ENCODE measurements at regions not wholly inside any gene's neighbourhood (a gene's known extent, or its start where the extent isn't known, plus 50 kb on each side); places are given as distances from the start of the nearest gene placed in this dataset.

DNA sequence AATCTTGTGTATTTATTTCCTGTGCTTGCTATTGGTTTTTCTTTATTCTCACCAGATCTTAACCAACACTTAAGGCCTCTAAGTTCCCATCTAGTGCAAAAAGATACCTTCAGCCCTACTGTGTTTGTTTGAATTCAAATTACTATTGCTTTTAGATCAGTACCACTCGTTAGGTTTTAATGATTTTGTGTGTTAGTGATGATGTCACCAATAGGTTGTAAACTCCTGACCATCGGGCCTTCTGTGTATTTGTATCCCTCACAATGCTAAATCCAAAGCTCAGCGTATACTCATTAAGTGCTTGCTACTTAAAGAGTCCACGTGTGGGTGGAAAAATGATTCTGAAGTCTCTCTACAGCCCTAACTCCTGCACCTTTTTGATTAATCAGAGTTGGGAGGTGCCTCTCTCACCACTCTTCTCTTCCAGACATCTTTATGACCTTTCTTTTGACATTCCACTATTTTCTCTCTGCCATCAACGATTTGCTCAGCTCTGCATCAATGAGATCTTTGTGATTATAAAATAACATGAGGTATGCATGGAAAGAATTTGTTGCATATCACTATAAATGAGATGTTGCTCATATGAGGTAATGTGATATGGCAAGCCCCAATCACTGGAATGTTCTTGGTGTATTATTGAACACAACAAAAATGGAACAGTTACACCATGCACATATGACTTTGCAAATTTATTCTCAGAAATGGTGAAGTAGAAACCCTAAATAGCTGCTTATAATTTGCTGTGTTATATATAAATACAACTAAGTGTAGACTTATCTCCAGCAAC is 55.1 kb upstream of the LAMA2 start:
- Mint-ChIP-seq H3K36me3 (no peaks in the 10 kb centered on the region), H3K4me3 (no peak overlapping the region), H3K4me1 (no peaks in the 10 kb centered on the region), H3K9me3 (no peaks in the 10 kb centered on the region), H3K27ac (no peak overlapping the region), H3K27me3 (peaks cover 3% of the 10 kb centered on the region)
- POLR2A ChIA-PET, result no interaction called here
- DNase-seq (no peak), ATAC-seq (ENCODE audit: low read depth) (no peak)

DNA sequence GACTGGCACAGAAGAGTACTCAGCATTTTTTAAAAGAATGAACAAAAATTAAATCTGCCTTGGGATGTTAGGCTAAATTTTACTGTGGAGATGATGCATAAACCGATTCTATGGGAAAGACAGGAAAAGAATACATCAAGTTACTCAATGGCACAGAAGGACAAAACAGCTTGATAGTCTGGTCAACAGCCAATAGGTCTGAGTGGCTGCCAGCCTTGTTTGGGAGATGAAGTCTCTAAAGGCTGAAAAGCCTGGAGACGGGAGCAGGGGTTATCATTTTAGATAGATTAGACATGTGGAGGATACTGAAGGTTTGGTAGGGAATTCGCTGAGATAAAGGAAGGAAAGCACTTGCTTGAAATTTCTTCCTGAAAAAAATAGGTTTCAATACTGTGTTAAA is 56.3 kb upstream of the LAMA2 start:
- Mint-ChIP-seq H3K4me1 (no peaks in the 10 kb centered on the region), H3K27me3 (peaks cover 8% of the 10 kb centered on the region), H3K36me3 (no peaks in the 10 kb centered on the region), H3K4me3 (no peak overlapping the region), H3K27ac (no peak overlapping the region), H3K9me3 (no peaks in the 10 kb centered on the region)
- ATAC-seq (ENCODE audit: low read depth), result no peak
- POLR2A ChIA-PET, result no interaction called here
- DNase-seq, result no peak

DNA sequence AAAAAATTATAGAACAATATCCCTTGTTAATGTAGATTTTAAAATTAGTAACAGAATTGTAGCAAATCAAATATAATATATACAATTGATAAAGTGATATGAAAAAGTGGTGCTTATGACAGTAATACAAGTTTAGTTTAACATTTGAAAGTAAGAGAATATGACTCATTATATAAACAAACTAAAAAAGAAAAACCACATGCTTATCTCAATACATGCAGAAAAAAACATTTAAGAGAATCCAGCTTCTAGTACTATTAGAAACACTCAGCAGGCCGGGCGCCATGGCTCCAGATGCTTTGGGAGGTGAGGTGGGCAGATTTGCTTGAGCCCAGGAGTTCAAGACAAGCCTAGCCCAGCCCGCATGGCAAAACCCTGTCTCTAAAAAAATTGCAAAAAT is 60.7 kb upstream of the LAMA2 start:
- Mint-ChIP-seq H3K9me3 (no peaks in the 10 kb centered on the region), H3K4me1 (no peaks in the 10 kb centered on the region), H3K36me3 (no peaks in the 10 kb centered on the region), H3K27ac (no peak overlapping the region), H3K27me3 (peaks cover 9% of the 10 kb centered on the region), H3K4me3 (no peak overlapping the region)
- no peak for DNase-seq
- no peak for ATAC-seq (ENCODE audit: low read depth)
- POLR2A ChIA-PET, result no interaction called here

DNA sequence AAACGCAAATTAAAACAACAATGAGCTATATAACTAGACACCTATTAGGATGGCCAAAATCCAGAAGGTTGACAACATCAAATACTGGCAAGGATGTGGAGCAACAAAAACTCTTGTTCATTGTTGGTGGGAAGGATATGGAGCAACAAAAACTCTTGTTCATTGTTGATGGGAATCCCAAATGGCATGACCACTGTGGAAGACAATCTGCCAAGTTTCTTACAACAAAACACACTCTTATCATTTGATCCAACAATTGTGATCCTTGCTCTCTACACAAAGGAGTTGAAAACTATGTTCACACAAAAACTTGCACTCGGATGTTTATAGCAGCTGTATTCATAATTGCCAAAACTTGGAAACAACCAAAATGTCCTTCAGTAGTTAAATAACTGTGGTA is 61.8 kb upstream of the LAMA2 start:
- peaks cover 11% of the 10 kb centered on the region for H3K27me3 Mint-ChIP-seq
- POLR2A ChIA-PET, result no interaction called here

DNA sequence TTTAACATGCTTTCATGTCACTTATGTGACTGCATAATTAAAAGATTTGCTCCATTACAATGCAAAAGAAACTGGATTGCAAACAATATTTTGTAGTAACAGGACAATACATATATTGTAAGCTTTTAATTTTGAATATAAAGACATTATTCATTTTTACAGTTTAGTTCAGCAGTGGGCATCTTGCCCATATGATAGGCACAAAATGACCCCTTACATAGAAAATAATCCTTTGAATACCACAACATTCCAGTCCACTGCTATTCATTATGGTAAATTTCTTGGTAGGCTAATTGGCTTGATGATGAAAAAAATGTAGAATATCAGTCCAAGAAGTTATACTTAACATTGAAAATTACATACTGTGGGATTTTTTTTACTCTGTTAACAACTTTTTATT is 74.1 kb upstream of the LAMA2 start:
- POLR2A ChIA-PET, result no interaction called here
- DNase-seq, result no peak
- Mint-ChIP-seq H3K27ac (no peak overlapping the region), H3K9me3 (no peaks in the 10 kb centered on the region), H3K36me3 (no peaks in the 10 kb centered on the region), H3K27me3 (peaks cover 8% of the 10 kb centered on the region), H3K4me3 (no peak overlapping the region), H3K4me1 (no peaks in the 10 kb centered on the region)
- no peak for ATAC-seq (ENCODE audit: low read depth)

More for the DNA sequence above, 61.8 kb upstream of the LAMA2 start:
- Mint-ChIP-seq H3K4me3 (no peak overlapping the region), H3K27ac (no peak overlapping the region), H3K4me1 (no peaks in the 10 kb centered on the region), H3K36me3 (no peaks in the 10 kb centered on the region), H3K9me3 (no peaks in the 10 kb centered on the region)
- no peak for ATAC-seq (ENCODE audit: low read depth)
- no peak for DNase-seq

DNA sequence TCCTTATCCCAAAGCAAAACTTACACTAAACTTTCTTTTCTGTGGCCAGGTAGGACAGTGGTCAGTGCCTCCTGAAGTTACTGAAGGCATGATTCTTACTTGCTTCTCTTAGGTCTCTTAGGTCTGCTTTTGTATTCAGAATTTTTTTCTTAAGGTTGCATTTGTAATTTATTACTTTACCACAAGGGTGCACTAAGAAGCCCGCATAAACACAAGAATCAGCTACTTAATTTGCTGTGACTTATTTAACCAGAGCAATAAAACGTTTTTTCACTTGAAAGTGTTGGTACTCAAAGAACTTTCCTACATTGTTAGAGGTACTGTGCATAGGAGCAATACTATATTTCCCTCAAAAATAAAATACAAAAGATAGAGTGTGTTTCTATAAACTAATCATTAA is 75.4 kb upstream of the LAMA2 start:
- no peaks in the 10 kb centered on the region for H3K9me3 Mint-ChIP-seq
- no peaks in the 10 kb centered on the region for H3K4me1 Mint-ChIP-seq
- no peak overlapping the region for H3K4me3 Mint-ChIP-seq
- no peak for ATAC-seq (ENCODE audit: low read depth)
- H3K27me3 Mint-ChIP-seq, result peaks cover 6% of the 10 kb centered on the region
- POLR2A ChIA-PET, result no interaction called here
- no peaks in the 10 kb centered on the region for H3K36me3 Mint-ChIP-seq
- no peak for DNase-seq
- no peak overlapping the region for H3K27ac Mint-ChIP-seq

DNA sequence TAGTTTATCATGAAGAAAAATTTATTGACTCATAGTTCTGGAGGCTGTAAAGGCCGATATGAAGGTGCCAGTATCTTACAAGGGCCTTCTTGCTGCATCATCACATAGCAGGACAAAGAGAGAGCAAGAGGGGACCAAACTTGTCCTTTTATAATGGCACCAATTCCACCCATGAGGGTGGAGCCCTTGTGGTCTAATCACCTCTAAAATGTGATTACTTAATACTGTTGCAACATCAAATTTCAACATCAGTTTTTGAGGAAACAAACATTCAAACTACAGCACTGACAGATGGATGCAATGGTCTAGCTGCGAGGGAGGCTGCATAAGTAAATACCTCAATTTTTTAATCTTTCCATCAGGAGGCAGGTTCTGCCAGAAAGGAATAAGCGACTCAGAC is 76.7 kb upstream of the LAMA2 start:
- no peak overlapping the region for H3K27ac Mint-ChIP-seq
- H3K27me3 Mint-ChIP-seq, result peaks cover 6% of the 10 kb centered on the region
- H3K4me3 Mint-ChIP-seq, result no peak overlapping the region
- POLR2A ChIA-PET, result no interaction called here
- DNase-seq (no peak), ATAC-seq (ENCODE audit: low read depth) (no peak)
- H3K4me1 Mint-ChIP-seq, result no peaks in the 10 kb centered on the region
- H3K36me3 Mint-ChIP-seq, result no peaks in the 10 kb centered on the region
- no peaks in the 10 kb centered on the region for H3K9me3 Mint-ChIP-seq

DNA sequence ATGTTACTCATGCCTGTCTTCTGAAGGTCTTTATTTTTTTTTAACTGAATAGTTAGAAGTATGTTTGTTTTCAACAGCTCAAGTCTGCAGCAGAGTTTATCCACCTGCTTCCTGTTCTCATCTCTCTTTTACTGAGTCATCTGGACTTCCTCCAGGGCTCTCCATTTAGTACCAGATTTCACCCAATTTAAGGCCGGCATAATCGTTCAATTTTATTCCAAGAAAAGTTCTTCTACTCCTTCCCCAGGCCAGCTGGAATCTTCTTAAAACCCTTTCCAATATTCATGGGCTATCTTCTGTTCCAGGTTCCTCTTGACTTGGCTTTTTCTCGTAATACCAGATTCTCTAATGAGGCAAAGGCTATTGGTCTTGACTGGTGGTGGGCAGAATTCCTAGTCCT is 79.0 kb upstream of the LAMA2 start:
- Mint-ChIP-seq H3K4me3 (no peak overlapping the region), H3K9me3 (no peaks in the 10 kb centered on the region), H3K36me3 (no peaks in the 10 kb centered on the region), H3K27ac (no peak overlapping the region), H3K27me3 (peaks cover 9% of the 10 kb centered on the region), H3K4me1 (no peaks in the 10 kb centered on the region)
- ATAC-seq (ENCODE audit: low read depth), result no peak
- POLR2A ChIA-PET, result no interaction called here
- no peak for DNase-seq

DNA sequence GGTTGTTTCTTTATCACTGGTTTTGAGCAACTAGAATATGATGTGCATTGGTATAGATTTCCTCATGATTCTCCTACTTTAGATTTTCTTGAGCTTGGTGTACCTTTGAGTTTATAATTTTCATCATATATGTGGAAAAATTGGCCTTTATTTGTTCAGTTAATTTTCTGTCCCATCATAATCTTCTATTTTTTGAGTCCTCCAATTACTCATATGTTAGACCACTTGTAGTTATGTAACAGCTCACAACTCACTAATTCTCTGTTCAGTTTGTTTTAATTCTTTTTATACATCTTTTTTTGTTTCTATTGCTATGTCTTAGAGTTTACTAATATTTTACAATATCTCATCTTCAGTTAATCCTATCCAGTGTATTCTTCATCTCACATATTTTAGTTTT is 81.3 kb upstream of the LAMA2 start:
- no peak for ATAC-seq (ENCODE audit: low read depth)
- no peaks in the 10 kb centered on the region for H3K36me3 Mint-ChIP-seq
- H3K9me3 Mint-ChIP-seq, result no peaks in the 10 kb centered on the region
- H3K27me3 Mint-ChIP-seq, result peaks cover 6% of the 10 kb centered on the region
- POLR2A ChIA-PET, result no interaction called here
- H3K27ac Mint-ChIP-seq, result no peak overlapping the region
- no peak for DNase-seq
- no peak overlapping the region for H3K4me3 Mint-ChIP-seq
- H3K4me1 Mint-ChIP-seq, result no peaks in the 10 kb centered on the region

DNA sequence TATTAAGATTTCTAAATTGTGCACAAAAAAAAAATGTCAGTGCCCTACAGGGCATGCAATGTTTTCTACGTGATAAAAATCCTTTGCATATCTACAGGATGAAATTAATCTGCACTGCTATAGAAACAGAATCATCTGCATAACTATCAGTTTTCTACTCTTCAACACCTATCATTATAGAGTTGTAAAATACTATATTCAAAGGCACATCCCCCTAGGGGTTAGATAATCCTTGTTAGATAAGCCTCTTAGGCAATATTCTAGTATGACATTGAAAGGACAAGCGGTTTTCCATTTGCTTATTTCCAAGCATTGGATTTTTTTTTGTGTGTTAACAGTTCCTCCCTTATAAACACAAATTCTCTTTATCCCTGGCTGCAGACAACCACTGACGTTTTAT is 98.7 kb upstream of the LAMA2 start:
- POLR2A ChIA-PET, result no interaction called here
- H3K4me1 Mint-ChIP-seq, result no peaks in the 10 kb centered on the region
- no peak for DNase-seq

DNA sequence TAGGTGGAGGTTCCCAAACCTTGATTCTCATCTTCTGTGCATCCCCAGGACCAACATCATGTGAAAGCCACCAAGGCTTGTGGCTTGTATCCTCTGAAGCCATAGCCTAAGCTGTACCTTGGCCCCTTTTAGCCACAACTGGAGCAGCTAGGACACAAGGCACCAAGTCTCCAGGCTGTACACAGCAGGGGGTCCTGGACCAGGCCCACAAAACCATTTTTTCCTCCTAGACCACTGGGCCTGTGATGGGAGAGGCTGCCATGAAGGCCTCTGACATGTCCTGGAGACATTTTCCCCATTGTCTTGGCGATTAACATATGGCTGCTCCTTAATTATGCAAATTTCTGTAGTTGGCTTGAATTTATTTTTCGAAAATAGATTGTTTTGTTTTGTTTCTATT is 114.8 kb upstream of the LAMA2 start:
- H3K27ac Mint-ChIP-seq, result no peak overlapping the region
- H3K4me1 Mint-ChIP-seq, result no peaks in the 10 kb centered on the region
- H3K4me3 Mint-ChIP-seq, result no peak overlapping the region
- H3K36me3 Mint-ChIP-seq, result no peaks in the 10 kb centered on the region
- peaks cover 8% of the 10 kb centered on the region for H3K9me3 Mint-ChIP-seq
- ATAC-seq (ENCODE audit: low read depth) (no peak), DNase-seq (no peak)
- H3K27me3 Mint-ChIP-seq, result no peaks in the 10 kb centered on the region
- POLR2A ChIA-PET, result no interaction called here

More for the DNA sequence above, 98.7 kb upstream of the LAMA2 start:
- Mint-ChIP-seq H3K4me3 (no peak overlapping the region), H3K9me3 (peaks cover 5% of the 10 kb centered on the region), H3K36me3 (no peaks in the 10 kb centered on the region), H3K27ac (no peak overlapping the region), H3K27me3 (peaks cover 7% of the 10 kb centered on the region)
- ATAC-seq (ENCODE audit: low read depth), result no peak

DNA sequence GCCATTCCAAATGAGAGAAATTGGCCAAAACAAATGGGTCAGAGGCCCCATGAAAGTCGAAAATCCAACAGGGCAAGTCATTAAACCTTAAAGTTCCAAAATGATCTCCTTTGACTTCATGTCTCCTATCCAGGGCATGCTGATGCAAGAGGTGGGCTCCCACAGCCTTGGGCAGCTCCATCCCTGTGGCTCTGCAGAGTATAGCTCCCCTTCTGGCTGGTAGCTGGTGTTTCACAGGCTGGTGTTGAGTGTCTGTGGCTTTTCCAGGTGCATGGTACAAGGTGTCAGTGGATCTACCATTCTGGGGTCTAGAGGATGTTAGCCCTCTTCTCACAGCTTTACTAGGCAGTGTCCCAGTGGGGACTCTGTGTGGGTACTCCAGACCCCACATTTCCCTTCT is 115.2 kb upstream of the LAMA2 start:
- Mint-ChIP-seq H3K27ac (no peak overlapping the region), H3K9me3 (peaks cover 8% of the 10 kb centered on the region), H3K4me3 (no peak overlapping the region), H3K36me3 (no peaks in the 10 kb centered on the region), H3K27me3 (no peaks in the 10 kb centered on the region), H3K4me1 (no peaks in the 10 kb centered on the region)
- POLR2A ChIA-PET, result no interaction called here
- DNase-seq (no peak), ATAC-seq (ENCODE audit: low read depth) (no peak)

DNA sequence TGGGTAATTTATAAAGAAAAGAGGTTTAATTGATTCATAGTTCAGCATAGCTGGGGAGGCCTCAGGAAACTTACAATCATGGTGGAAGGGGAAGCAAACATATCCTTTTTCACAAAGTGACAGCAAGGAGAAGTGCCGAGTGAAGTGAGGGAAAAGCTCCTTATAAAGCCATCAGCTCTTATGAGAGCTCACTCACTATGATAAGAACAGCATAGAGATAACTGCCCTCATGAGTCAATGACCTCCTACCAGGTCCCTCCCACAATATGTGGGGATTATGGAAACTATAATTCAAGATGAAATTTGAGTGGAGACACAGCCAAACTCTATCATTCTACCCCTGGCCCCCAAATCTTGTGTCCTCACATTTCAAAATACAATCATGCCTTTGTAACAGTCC is 115.8 kb upstream of the LAMA2 start:
- DNase-seq (no peak), ATAC-seq (ENCODE audit: low read depth) (no peak)
- POLR2A ChIA-PET, result no interaction called here
- Mint-ChIP-seq H3K4me1 (no peaks in the 10 kb centered on the region), H3K4me3 (no peak overlapping the region), H3K9me3 (peaks cover 8% of the 10 kb centered on the region), H3K27me3 (no peaks in the 10 kb centered on the region), H3K27ac (no peak overlapping the region), H3K36me3 (no peaks in the 10 kb centered on the region)

DNA sequence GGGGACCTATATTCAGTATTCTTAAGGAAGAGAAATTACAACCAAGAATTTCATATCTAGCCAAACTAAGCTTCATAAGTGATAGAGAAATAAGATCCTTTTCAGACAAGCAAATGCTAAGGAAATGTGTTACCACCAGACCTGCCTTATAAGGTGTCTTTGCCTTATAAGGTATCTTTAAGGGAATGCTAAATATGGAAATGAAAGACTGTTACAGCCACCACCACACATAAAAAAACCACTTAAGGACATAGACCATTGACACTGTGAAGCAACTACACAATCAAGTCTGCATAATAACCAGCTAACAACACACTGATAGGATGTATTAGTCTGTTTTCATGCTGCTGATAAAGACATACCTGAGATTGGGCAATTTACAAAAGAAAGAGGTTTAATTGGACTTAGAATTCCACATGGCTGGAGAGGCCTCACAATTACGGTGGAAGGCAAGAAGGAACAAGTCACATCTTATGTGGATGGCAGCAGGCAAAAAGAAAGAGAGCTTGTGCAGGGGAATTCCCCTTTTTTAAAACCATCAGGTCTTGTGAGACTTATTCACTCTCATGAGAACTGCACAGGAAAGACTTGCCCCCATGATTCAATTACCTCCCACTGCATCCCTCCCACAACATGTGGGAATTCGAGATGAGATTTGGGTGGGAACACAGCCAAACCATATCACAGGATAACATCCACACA is 119.2 kb upstream of the LAMA2 start:
- peaks cover 2% of the 10 kb centered on the region for H3K27me3 Mint-ChIP-seq
- H3K36me3 Mint-ChIP-seq, result no peaks in the 10 kb centered on the region
- POLR2A ChIA-PET, result no interaction called here
- peaks cover 5% of the 10 kb centered on the region for H3K9me3 Mint-ChIP-seq
- no peak for DNase-seq
- ATAC-seq (ENCODE audit: low read depth), result no peak
- H3K4me1 Mint-ChIP-seq, result no peaks in the 10 kb centered on the region
- no peak overlapping the region for H3K4me3 Mint-ChIP-seq
- H3K27ac Mint-ChIP-seq, result no peak overlapping the region

Data from activated naive CD8-positive, alpha-beta T cell treated with anti-CD3 and anti-CD28 coated beads, Interleukin-2, amount 10 ng/mL, durations not matched to agents 7 days and 5 days (primary cell).